Activated T-cell treated with anti-CD3 and anti-CD28 coated beads for 1 hour (primary cell): ENCODE measurements at regions not wholly inside any gene's neighbourhood (a gene's known extent, or its start where the extent isn't known, plus 50 kb on each side); places are given as distances from the start of the nearest gene placed in this dataset.

Experiments used
- DNase-seq: peaks from one replicate; pipeline ENCODE4 v3.0.0-alpha.2; 2020; ENCODE audit warnings: low read depth

- no peak for DNase-seq
These were observed 156.2 kb upstream of the CELF4 start for GRCh38 chr18:37721544-37722522.

GRCh38 chr18:37720663-37721062 lies 155.1 kb upstream of the CELF4 start:
- no peak for DNase-seq

- no peak for DNase-seq
These were observed 152.1 kb upstream of the CELF4 start for GRCh38 chr18:37717656-37718055.

- no peak for DNase-seq
These were observed 151.5 kb upstream of the CELF4 start for GRCh38 chr18:37717098-37717497.

GRCh38 chr18:37716106-37716735 lies 150.6 kb upstream of the CELF4 start:
- DNase-seq, result no peak

- DNase-seq, result no peak
These were observed 149.1 kb upstream of the CELF4 start for GRCh38 chr18:37714691-37715090.

GRCh38 chr18:37712776-37713175 lies 147.2 kb upstream of the CELF4 start:
- no peak for DNase-seq

GRCh38 chr18:37711766-37712505 lies 146.3 kb upstream of the CELF4 start:
- no peak for DNase-seq

DNA sequence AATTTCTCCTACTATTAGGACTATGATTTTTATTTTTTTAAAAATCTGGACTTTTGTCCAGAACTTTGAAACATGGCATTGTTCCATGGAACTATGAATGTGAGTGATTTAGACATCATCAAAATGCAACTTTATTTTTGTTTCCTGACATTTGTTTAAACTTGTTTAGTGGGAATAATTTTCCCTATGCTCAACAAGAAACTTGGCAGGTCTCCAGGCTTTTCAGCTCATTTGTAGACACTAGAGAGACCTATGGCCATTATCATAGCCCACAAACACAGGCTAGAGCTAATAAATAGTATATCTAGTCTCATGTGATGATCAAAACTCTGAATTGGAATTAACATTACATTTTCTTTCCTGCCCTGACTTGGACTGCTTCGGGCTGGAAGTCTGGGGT lies 145.1 kb upstream of the CELF4 start:
- DNase-seq, result no peak

- DNase-seq, result no peak
These were observed 144.1 kb upstream of the CELF4 start for GRCh38 chr18:37709740-37710139.

DNA sequence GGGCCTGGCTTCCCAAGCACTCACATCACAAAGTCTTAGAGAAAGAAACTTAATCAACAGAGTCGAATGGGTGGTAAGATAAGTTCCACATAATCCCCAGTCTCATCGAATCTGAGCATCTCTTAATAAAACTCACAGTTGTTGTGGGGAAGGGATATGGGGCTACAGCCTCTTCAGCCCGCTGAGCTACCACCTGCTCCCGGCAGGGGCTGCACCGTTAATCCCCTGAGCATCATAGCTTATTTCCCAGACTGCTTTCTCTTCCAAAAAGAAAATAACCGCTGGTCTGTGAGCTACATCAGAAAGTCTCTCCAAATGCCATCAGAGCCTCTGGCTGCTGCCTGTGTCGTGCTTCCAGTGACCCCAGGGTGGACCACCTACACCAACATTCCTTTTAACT lies 139.4 kb upstream of the CELF4 start:
- no peak for DNase-seq

DNA sequence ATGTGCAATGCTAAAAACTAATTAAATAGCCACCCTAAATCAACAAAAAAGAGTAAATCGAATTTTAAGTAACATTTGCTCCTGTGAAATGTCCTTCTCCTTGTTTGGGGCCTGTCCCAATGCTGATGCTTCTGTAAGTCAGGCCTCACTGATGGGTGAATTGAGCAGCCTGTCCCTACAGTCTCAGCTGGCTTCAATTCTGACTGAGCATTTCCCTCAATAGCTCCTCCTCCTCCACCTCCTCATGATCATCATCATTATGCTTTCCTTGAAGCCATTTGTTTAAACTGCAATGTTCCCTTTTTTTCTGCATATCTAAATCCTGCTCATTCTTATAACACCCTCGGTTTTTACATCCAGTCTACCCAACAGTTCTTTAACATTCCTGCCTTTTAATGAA lies 137.2 kb upstream of the CELF4 start:
- no peak for DNase-seq

DNA sequence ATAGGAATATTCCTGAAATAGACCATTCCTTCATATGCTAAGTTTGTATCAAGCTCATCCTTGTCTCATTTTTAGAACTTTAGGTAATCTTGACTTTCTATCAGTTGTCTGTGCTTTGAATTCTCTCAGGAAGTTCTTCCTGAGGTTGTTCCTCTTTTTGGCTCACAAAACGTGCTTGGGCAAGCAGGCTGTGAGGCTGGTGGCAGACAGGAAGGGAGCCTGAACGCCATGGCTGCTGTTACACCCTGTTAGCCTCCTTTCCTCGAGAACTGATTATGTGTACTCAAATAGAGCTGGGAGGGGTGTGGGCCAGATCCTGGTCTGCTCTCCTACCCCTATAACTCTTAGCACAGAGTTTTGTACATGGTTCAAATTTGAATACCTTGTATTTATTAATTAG lies 136.4 kb upstream of the CELF4 start:
- DNase-seq, result no peak

- DNase-seq, result no peak
These were observed 133.0 kb upstream of the CELF4 start for GRCh38 chr18:37698508-37699040.

GRCh38 chr18:37694516-37694915 lies 128.9 kb upstream of the CELF4 start:
- no peak for DNase-seq

DNA sequence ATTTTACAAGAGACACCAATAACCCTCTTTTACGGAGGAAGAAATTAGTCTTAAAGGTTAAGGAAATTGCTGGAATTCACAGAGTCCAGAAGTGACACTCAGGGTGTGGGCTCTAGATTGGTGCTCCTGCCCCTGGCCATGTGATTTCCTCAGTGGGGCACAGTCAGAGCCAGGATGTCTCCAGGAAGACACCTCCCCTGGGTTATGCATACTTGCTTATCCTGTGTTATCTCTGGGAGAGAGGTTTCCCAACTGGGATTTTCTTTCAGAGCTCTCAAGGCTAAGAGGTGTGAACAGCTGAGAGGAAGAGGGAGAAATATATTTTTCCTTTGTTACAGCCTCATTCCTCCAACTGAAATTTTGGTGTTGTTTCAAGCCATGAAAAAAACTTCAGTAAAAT lies 125.6 kb upstream of the CELF4 start:
- no peak for DNase-seq

DNA sequence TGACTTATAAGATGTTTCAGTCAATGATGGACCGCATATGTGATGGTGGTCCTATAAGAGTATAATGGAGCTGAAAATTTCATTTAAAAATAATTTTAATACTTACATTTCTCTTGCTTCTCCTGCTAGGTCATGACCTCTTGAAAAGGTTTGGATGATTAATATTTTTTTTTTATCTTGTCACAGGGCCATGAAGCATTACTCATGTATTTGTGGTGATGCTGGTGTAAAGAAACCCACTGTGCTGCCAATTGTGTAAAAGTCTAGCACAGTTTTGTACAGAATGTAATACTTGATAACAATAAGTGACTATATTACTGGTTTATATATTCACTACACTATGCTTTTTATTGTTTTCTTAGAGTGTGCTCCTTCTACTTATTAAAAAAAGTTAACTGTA lies 124.2 kb upstream of the CELF4 start:
- DNase-seq, result no peak

GRCh38 chr18:37684590-37684989 lies 119.0 kb upstream of the CELF4 start:
- DNase-seq, result no peak

- no peak for DNase-seq
These were observed 118.6 kb upstream of the CELF4 start for GRCh38 chr18:37684183-37684582.

GRCh38 chr18:37680911-37681310 lies 115.3 kb upstream of the CELF4 start:
- no peak for DNase-seq

- DNase-seq, result no peak
These were observed 110.7 kb upstream of the CELF4 start for GRCh38 chr18:37676276-37676675.

DNA sequence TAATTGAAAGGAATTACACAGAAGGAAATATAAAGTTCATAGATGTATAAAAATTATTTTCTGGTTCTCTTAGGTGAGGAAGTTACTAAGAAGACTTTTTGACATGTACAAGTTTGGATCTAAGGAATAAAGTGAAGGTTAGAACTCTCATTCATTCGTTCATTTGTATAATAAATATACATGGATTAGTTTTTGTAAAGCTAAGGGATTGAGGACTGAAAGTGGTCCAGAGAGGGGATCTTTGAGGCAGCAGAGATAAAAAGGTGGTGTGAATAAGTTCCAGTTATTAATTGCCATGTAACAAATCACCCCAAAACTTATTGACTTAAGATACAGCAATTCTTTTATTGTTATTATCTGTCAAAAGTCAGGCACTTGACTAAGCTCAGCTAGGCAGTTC lies 110.1 kb upstream of the CELF4 start:
- DNase-seq, result no peak

DNA sequence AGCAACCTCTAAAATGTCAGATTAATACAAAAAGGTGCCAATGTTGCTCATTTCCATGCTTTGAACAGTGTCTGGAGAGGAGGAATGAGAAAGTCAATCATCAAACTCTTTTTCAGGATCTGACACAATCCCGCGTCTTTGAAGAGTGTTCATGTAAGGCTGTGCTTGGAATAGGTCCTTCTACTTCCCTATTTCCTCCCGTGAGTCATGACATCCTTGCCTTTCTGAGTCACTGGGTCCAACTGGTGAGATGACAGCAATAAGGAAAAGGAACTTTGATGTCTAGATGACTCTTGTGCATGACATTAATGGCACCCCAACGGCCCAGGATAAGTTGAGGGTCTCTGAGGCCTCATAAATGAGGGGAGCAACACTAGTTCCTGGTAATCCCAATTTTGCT lies 109.0 kb upstream of the CELF4 start:
- DNase-seq, result no peak
